ENCODE measurements at regions not wholly inside any gene's neighbourhood (a gene's known extent, or its start where the extent isn't known, plus 50 kb on each side); places are given as distances from the start of the nearest gene placed in this dataset.
A peak's percentile ranks its signal among the peaks of the same experiment; 100 is the strongest.
"Not testable (repeated sequence)": the region's sequence is repeated elsewhere in the genome, so short reads cannot be mapped to it uniquely, and the experiment has no call there.

GRCh38 chr6:153980171-153980570 is 58.9 kb upstream of the OPRM1 start:
- TF ChIP-seq HOXA9 (CRISPR knock-in tag; IDR thresholded peaks at IDR 0.05; ENCODE audit: borderline replicate concordance) (no peak), PBX2 (CRISPR knock-in tag; IDR thresholded peaks at IDR 0.05) (no peak)
- Histone ChIP-seq H4K20me1 (ENCODE audit: insufficient read depth, low read length) (no peaks in the 10 kb centered on the region), H3K36me3 (replicated peaks in 1 of 2; ENCODE audit: control insufficient read depth in 1 of 2, insufficient read depth in 2 of 2, low read length in 2 of 2) (no peaks in the 10 kb centered on the region), H3K4me1 (ENCODE audit: insufficient read depth, low read length) (no peaks in the 10 kb centered on the region), H3K9ac (ENCODE audit: insufficient read depth, low read depth, low read length) (no peak overlapping the region), H2AFZ (ENCODE audit: low read length) (no peak overlapping the region), H3K79me2 (ENCODE audit: insufficient read depth, low read length) (no peaks in the 10 kb centered on the region), H3K9me3 (ENCODE audit: low read length) (no peaks in the 10 kb centered on the region), H3K4me3 (replicated peaks in 1 of 3; ENCODE audit: insufficient read depth in 1 of 3, low read depth in 2 of 3, low read length in 3 of 3) (no peak overlapping the region), H3K4me2 (ENCODE audit: low read depth, low read length) (no peak overlapping the region), H3K27me3 (ENCODE audit: control insufficient read depth in 1 of 2, insufficient read depth in 2 of 2, low read length in 2 of 2) (no peaks in the 10 kb centered on the region), H3K27ac (ENCODE audit: extremely low read length, insufficient read depth, low read length) (no peak overlapping the region)
- DNase-seq (ENCODE audit: low spot score) (no peak), ATAC-seq (no peak), FAIRE-seq (no peak)
- WGBS (ENCODE audit: low lambda C conversion rate): 62% methylated on average over 2 of the region's 2 CpGs
- BruUV-seq (replicated peaks): no TSS peak
- ChIA-PET CTCF (ENCODE audit: low intra/inter-chr PET ratio, low total read pairs) (no interaction called here), POLR2A (no interaction called here)
- in situ Hi-C loops (cut with HindIII; ENCODE audit: extremely low pct_ligation_motif_present, low pct_unique_long_range_greater_than_20kb) (no loop called here), intact Hi-C loops (cut with micrococcal nuclease; ENCODE audit: unreplicated experiment) (no loop called here)

- in situ Hi-C loops (cut with HindIII; ENCODE audit: extremely low pct_ligation_motif_present, low pct_unique_long_range_greater_than_20kb); H3K27me3 ChIP-seq (ENCODE audit: control insufficient read depth in 1 of 2, insufficient read depth in 2 of 2, low read length in 2 of 2); H3K9me3 ChIP-seq (ENCODE audit: low read length); DNase-seq (ENCODE audit: low spot score); ATAC-seq; intact Hi-C loops (cut with micrococcal nuclease; ENCODE audit: unreplicated experiment); H3K4me3 ChIP-seq (replicated peaks in 1 of 3; ENCODE audit: insufficient read depth in 1 of 3, low read depth in 2 of 3, low read length in 3 of 3); CTCF ChIA-PET (ENCODE audit: low intra/inter-chr PET ratio, low total read pairs); H3K9ac ChIP-seq (ENCODE audit: insufficient read depth, low read depth, low read length); POLR2A ChIA-PET; H3K27ac ChIP-seq (ENCODE audit: extremely low read length, insufficient read depth, low read length); H2AFZ ChIP-seq (ENCODE audit: low read length); FAIRE-seq; H4K20me1 ChIP-seq (ENCODE audit: insufficient read depth, low read length); H3K36me3 ChIP-seq (replicated peaks in 1 of 2; ENCODE audit: control insufficient read depth in 1 of 2, insufficient read depth in 2 of 2, low read length in 2 of 2); H3K4me2 ChIP-seq (ENCODE audit: low read depth, low read length); H3K4me1 ChIP-seq (ENCODE audit: insufficient read depth, low read length); H3K79me2 ChIP-seq (ENCODE audit: insufficient read depth, low read length); BruUV-seq (replicated peaks); TF ChIP-seq FOXA1 (IDR thresholded peaks at IDR 0.05): not testable (repeated sequence)
- 0 out of 2 replicates have a peak, but pooled peaks have one; percentile 13 for TF ChIP-seq FOXA3 (CRISPR knock-in tag; IDR thresholded peaks at IDR 0.05)
- 0 out of 2 replicates have a peak, but pooled peaks have one; percentile 18 for TF ChIP-seq FOXA1 (CRISPR knock-in tag; IDR thresholded peaks at IDR 0.05)
- peak; percentile 13; the same call in 1 of the 2 replicates for TF ChIP-seq SALL1 (CRISPR knock-in tag; IDR thresholded peaks at IDR 0.05)
- peak; percentile 67; the same call in 1 of the 2 replicates for TF ChIP-seq ZNF281 (CRISPR knock-in tag; IDR thresholded peaks at IDR 0.05; ENCODE audit: borderline replicate concordance)
- WGBS (ENCODE audit: low lambda C conversion rate): 70% methylated on average over 13 of the region's 26 CpGs
These were observed 60.0 kb upstream of the OPRM1 start for GRCh38 chr6:153978911-153979548.
